ENCODE measurements at regions not wholly inside any gene's neighbourhood (a gene's known extent, or its start where the extent isn't known, plus 50 kb on each side); places are given as distances from the start of the nearest gene placed in this dataset.

- TF ChIP-seq, protein P1, sequence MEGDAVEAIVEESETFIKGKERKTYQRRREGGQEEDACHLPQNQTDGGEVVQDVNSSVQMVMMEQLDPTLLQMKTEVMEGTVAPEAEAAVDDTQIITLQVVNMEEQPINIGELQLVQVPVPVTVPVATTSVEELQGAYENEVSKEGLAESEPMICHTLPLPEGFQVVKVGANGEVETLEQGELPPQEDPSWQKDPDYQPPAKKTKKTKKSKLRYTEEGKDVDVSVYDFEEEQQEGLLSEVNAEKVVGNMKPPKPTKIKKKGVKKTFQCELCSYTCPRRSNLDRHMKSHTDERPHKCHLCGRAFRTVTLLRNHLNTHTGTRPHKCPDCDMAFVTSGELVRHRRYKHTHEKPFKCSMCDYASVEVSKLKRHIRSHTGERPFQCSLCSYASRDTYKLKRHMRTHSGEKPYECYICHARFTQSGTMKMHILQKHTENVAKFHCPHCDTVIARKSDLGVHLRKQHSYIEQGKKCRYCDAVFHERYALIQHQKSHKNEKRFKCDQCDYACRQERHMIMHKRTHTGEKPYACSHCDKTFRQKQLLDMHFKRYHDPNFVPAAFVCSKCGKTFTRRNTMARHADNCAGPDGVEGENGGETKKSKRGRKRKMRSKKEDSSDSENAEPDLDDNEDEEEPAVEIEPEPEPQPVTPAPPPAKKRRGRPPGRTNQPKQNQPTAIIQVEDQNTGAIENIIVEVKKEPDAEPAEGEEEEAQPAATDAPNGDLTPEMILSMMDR (IDR thresholded peaks at IDR 0.05): no peak
Observed at GRCh38 chr4:66482186-66482585, 811.9 kb upstream of the EPHA5 start.

DNA sequence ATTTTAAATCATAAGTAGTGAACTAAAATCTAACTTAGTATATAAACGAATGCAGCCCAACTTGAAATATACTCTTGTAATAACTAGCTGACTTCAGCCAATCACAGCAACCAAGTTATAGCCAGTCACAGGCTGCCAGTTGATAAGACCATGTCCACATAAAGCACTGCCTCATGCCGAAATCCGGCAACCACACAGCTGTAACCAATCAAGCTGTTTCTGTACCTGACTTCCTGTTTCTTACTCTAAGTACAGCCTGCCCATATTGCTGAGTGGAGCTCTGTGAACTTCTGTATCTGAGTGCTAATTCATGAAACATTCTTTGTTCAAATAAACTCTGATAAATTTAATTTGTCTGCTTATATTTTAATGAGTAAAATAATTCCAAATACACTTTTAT is 805.3 kb upstream of the EPHA5 start:
- TF ChIP-seq, protein P1 (IDR thresholded peaks at IDR 0.05): no peak

GRCh38 chr4:66465111-66465510 is 794.8 kb upstream of the EPHA5 start:
- TF ChIP-seq, protein P1 (IDR thresholded peaks at IDR 0.05): no peak

GRCh38 chr4:66451741-66452140 is 781.5 kb upstream of the EPHA5 start:
- TF ChIP-seq, protein P1 (IDR thresholded peaks at IDR 0.05): no peak

DNA sequence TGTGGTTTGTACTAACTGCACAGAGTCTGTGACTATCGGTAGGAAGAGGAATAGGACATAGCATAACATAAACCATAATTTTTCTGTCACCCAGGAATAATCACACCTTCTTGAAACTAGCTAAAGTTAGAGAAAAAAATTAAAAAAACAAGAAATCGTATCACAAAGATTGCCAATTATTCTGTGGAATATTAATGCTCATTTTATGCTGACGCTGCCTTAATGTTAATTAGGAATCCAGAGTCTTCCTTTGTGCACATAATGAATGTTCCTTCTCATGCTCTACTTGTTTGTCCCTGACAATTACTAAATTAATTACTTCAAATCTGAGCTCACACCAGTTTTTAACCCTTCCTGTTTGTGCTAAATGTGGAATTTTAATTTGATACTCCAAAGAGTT is 772.7 kb upstream of the EPHA5 start:
- TF ChIP-seq, protein P1 (IDR thresholded peaks at IDR 0.05): no peak

DNA sequence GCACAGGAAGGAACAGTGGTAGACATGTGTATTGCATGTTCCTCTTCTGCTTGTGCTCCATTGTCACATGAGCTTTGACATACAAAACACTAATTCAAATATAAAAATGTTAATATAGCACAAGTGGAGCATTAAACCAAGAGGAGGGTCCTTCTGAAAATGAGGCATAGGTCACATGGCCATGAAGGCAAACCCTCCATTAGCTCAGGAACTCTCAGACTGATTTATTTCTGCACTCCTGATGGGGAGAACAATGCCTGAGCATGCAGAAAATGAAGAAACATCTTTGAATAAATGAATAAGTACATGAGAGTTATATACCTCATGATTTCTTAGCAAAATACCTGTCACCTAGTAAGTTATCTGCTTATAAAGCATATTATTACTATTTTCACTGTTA is 769.2 kb upstream of the EPHA5 start:
- TF ChIP-seq, protein P1 (IDR thresholded peaks at IDR 0.05): no peak

- TF ChIP-seq, protein P1 (IDR thresholded peaks at IDR 0.05): no peak
Observed at GRCh38 chr4:66433706-66434105, 763.4 kb upstream of the EPHA5 start.

DNA sequence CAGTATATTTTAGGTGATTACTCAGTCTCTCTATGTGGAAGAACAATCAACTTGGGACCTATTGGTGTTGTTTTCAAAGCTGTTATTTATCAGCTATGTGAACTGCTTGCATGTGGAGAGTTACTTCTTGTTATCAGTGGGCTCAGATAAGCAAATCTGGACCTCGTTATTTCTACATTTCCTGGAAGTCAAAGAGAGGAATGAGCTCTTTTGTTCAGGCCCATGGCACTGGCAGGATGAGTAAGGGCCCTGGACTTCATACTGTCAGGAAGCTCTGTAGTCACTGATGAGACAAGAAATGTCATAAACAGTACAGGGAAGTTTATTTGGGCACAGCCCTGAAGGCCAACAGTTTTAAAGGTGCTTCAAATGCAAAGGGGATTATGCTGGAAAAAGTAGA is 760.6 kb upstream of the EPHA5 start:
- TF ChIP-seq, protein P1 (IDR thresholded peaks at IDR 0.05): no peak
